ENCODE measurements at regions not wholly inside any gene's neighbourhood (a gene's known extent, or its start where the extent isn't known, plus 50 kb on each side); places are given as distances from the start of the nearest gene placed in this dataset.

DNA sequence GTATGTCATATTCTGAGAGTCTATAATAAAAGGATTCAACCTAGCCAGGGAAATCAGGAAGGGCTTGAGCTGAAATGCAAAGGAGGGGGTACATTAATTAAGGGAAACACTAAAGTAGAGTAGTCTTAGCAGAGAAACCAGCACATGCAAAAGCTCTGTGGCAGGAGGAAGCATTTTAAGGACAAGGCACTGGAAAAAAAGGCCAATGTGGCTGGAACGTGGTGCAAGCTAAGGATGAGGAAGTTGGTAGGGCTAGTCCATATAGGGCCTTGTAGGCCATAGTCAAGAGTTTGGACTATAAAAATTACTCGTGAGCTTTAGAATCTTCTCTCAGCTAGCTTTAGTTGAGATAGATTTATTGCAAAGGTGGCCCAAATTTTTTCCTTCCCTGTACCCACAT is 75.2 kb upstream of the TOP1 start:
- Histone ChIP-seq H3K79me2 (no peaks in the 10 kb centered on the region), H3K9me2 (replicated peaks; ENCODE audit: insufficient read depth) (no peaks in the 10 kb centered on the region), H3K27me3 (no peaks in the 10 kb centered on the region), H4K20me1 (ENCODE audit: insufficient read depth, poor library complexity, severe bottlenecking) (no peaks in the 10 kb centered on the region), H3K4me2 (no peak overlapping the region), H3K27ac (no peak overlapping the region), H3K4me1 (ENCODE audit: insufficient read depth) (no peaks in the 10 kb centered on the region), H3K36me3 (replicated peaks; ENCODE audit: insufficient read depth, low read depth) (no peaks in the 10 kb centered on the region), H3K4me3 (no peak overlapping the region), H2AFZ (no peak overlapping the region), H3K9me3 (ENCODE audit: low read depth) (no peaks in the 10 kb centered on the region)
- TF ChIP-seq, protein P1, sequence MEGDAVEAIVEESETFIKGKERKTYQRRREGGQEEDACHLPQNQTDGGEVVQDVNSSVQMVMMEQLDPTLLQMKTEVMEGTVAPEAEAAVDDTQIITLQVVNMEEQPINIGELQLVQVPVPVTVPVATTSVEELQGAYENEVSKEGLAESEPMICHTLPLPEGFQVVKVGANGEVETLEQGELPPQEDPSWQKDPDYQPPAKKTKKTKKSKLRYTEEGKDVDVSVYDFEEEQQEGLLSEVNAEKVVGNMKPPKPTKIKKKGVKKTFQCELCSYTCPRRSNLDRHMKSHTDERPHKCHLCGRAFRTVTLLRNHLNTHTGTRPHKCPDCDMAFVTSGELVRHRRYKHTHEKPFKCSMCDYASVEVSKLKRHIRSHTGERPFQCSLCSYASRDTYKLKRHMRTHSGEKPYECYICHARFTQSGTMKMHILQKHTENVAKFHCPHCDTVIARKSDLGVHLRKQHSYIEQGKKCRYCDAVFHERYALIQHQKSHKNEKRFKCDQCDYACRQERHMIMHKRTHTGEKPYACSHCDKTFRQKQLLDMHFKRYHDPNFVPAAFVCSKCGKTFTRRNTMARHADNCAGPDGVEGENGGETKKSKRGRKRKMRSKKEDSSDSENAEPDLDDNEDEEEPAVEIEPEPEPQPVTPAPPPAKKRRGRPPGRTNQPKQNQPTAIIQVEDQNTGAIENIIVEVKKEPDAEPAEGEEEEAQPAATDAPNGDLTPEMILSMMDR (IDR thresholded peaks at IDR 0.05; ENCODE audit: poor library complexity): no peak
- TF ChIP-seq EZH2phosphoT487 (IDR thresholded peaks at IDR 0.05; ENCODE audit: low read depth, severe bottlenecking, unreplicated experiment) (no peak), EZH2 (IDR thresholded peaks at IDR 0.05; ENCODE audit: borderline replicate concordance) (no peak)
- no peak for DNase-seq (ENCODE audit: low spot score)
- WGBS (ENCODE audit: low lambda C conversion rate, missing lambda C conversion rate): 96% methylated on average over 2 of the region's 2 CpGs

DNA sequence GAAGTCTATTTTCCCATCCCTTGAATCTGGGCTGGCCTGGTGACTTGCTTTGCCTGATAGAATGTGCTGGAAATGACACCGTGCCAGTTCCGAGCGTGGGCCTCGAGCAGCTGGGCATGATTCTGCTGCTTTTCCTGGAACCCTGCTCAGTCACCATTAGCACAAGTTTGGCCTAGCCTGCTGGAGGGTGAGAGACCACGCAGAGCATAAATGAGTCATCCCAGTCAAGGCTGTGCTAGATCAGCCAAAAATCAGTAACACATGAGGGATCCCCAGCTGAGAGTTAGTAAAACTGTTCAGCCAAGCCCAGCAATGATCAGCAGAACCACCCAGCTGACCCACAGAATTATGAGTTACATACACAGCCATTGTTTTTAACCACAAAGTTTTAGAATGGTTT is 74.8 kb upstream of the TOP1 start:
- Histone ChIP-seq H3K79me2 (no peaks in the 10 kb centered on the region), H3K27ac (no peak overlapping the region), H4K20me1 (ENCODE audit: insufficient read depth, poor library complexity, severe bottlenecking) (no peaks in the 10 kb centered on the region), H3K9me2 (replicated peaks; ENCODE audit: insufficient read depth) (no peaks in the 10 kb centered on the region), H3K9me3 (ENCODE audit: low read depth) (no peaks in the 10 kb centered on the region), H3K4me2 (no peak overlapping the region), H2AFZ (no peak overlapping the region), H3K4me3 (no peak overlapping the region), H3K4me1 (ENCODE audit: insufficient read depth) (no peaks in the 10 kb centered on the region), H3K36me3 (replicated peaks; ENCODE audit: insufficient read depth, low read depth) (no peaks in the 10 kb centered on the region), H3K27me3 (no peaks in the 10 kb centered on the region)
- whole genome bisulfite sequencing (ENCODE audit: low lambda C conversion rate, missing lambda C conversion rate): over 99% methylated on average over 5 of the region's 5 CpGs
- DNase-seq (ENCODE audit: low spot score): no peak
- TF ChIP-seq, protein P1 (IDR thresholded peaks at IDR 0.05; ENCODE audit: poor library complexity): no peak
- no peak for TF ChIP-seq EZH2phosphoT487 (IDR thresholded peaks at IDR 0.05; ENCODE audit: low read depth, severe bottlenecking, unreplicated experiment)
- no peak for TF ChIP-seq EZH2 (IDR thresholded peaks at IDR 0.05; ENCODE audit: borderline replicate concordance)

DNA sequence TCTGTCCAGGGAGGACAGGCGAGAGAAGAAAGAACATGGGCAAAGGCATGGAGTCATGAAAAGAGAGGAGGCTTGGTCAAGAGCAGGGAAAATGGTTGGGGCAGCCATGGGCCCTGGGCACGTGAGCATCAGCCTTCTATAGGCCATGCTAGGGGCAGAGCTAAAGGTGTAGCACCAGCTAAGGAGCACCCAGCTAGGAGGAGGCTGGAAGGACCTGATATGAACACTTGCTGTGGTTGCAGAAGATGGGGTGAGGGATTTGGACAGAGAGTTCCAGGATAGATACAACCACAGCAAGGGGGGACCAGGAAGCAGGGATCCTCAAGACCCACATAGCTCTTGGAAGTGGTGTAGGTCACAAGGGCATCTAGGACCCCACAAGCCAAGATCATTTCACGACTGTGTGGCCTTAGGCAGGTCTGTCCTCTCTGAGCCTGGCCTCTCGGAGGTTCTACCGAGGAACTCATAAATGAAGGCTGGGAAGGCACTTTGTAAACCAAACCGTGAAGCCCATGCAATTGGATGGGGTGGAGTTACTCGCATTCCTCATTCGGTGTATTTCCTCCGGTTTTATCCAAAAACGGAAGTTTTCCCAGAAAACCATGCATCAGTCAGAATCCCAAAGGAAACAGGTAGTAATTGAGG is 74.0 kb upstream of the TOP1 start:
- Histone ChIP-seq H4K20me1 (ENCODE audit: insufficient read depth, poor library complexity, severe bottlenecking) (no peaks in the 10 kb centered on the region), H3K9me3 (ENCODE audit: low read depth) (no peaks in the 10 kb centered on the region), H2AFZ (no peak overlapping the region), H3K36me3 (replicated peaks; ENCODE audit: insufficient read depth, low read depth) (no peaks in the 10 kb centered on the region), H3K9me2 (replicated peaks; ENCODE audit: insufficient read depth) (no peaks in the 10 kb centered on the region), H3K4me3 (no peak overlapping the region), H3K79me2 (no peaks in the 10 kb centered on the region), H3K27me3 (no peaks in the 10 kb centered on the region), H3K4me1 (ENCODE audit: insufficient read depth) (no peaks in the 10 kb centered on the region), H3K4me2 (no peak overlapping the region), H3K27ac (no peak overlapping the region)
- no peak for DNase-seq (ENCODE audit: low spot score)
- TF ChIP-seq EZH2 (IDR thresholded peaks at IDR 0.05; ENCODE audit: borderline replicate concordance): no peak
- no peak for TF ChIP-seq EZH2phosphoT487 (IDR thresholded peaks at IDR 0.05; ENCODE audit: low read depth, severe bottlenecking, unreplicated experiment)
- TF ChIP-seq, protein P1 (IDR thresholded peaks at IDR 0.05; ENCODE audit: poor library complexity): no peak
- WGBS (ENCODE audit: low lambda C conversion rate, missing lambda C conversion rate): 96% methylated on average over 10 of the region's 10 CpGs

Measured in hepatocyte (in vitro differentiated cells).